Gastrocnemius medialis (tissue), 4 donors: ENCODE measurements at regions not wholly inside any gene's neighbourhood (a gene's known extent, or its start where the extent isn't known, plus 50 kb on each side); places are given as distances from the start of the nearest gene placed in this dataset.
"Not testable (repeated sequence)": the region's sequence is repeated elsewhere in the genome, so short reads cannot be mapped to it uniquely, and the experiment has no call there.

Experiments
- ATAC-seq, 2 donors: fragments of 150-250 bp; one replicate each; pipeline ENCODE4 v1.9.1; 2016
- DNase-seq, 2 donors: peaks; one replicate each; pipeline ENCODE4 v3.0.0-alpha.2; 2019
- H3K27ac ChIP-seq, 4 donors: fragments of 200-600 bp; sonication (generic); 1 replicate in 1 of 4; 2 replicates in 3 of 4; pipeline ENCODE4 v1.5.1; 2016 to 2018; ENCODE audit warnings: mild to moderate bottlenecking in 2 of 4, moderate library complexity in 1 of 4
- H3K27me3 ChIP-seq, 3 donors: fragments of 200-600 bp; sonication (generic) in 2 of 3; 1 replicate in 1 of 3; 2 replicates in 2 of 3; pipeline versions ENCODE4 v1.5.1 to v1.6.0; 2016 to 2019; ENCODE audit warnings: mild to moderate bottlenecking in 1 of 3, moderate library complexity in 1 of 3
- H3K36me3 ChIP-seq, 2 donors: fragments of 200-600 bp; sonication (generic) in 1 of 2; one replicate each; pipeline ENCODE4 v1.5.1; 2017 to 2018
- H3K4me1 ChIP-seq, 2 donors: fragments of 200-600 bp; sonication (generic) in 1 of 2; one replicate each; pipeline ENCODE4 v1.5.1; 2016 to 2017; ENCODE audit warnings: mild to moderate bottlenecking in 2 of 2
- H3K4me3 ChIP-seq, 4 donors: fragments of 200-600 bp; sonication (generic) in 3 of 4; 1 replicate in 1 of 4; 2 replicates in 3 of 4; pipeline ENCODE4 v1.5.1; 2016 to 2019; ENCODE audit warnings: mild to moderate bottlenecking in 2 of 4
- H3K9me3 ChIP-seq, 3 donors: fragments of 200-600 bp; sonication (generic) in 2 of 3; 1 replicate in 1 of 3; 2 replicates in 2 of 3; pipeline ENCODE4 v1.5.1; 2016 to 2019
- POLR2A ChIP-seq, 2 donors: fragments of 450-650 bp; IDR thresholded peaks; one replicate each; pipeline ENCODE4 v1.6.1; 2017; ENCODE audit warnings: antibody characterized with exemption in 2 of 2, mild to moderate bottlenecking in 2 of 2, moderate library complexity in 2 of 2
- in situ Hi-C, 4 donors: fragments of 200-750 bp; cut with MboI; loops; one replicate each; pipeline versions ENCODE4 v1.15.0 to v1.8.0; 2017; ENCODE audit warnings: low sequenced_read_pairs in 4 of 4
- intact Hi-C: fragments of 100-400 bp; cut with DNase I; formaldehyde crosslinking; loops from one replicate; pipeline ENCODE4 v1.15.1; 2023; ENCODE audit warnings: low total_unique reads
- TF ChIP-seq, protein P1 (sequence below), 5 experiments: fragments of 450-650 bp in 3 of 5; fragments of 200-600 bp in 2 of 5; sonication (generic) in 2 of 5; IDR thresholded peaks in 4 of 5; conservative IDR thresholded peaks in 1 of 5; 1 replicate in 4 of 5; 2 replicates in 1 of 5; pipeline ENCODE4 v1.5.1; 2016 to 2019; ENCODE audit warnings: antibody characterized with exemption in 5 of 5, mild to moderate bottlenecking in 3 of 5, moderate library complexity in 3 of 5

DNA sequence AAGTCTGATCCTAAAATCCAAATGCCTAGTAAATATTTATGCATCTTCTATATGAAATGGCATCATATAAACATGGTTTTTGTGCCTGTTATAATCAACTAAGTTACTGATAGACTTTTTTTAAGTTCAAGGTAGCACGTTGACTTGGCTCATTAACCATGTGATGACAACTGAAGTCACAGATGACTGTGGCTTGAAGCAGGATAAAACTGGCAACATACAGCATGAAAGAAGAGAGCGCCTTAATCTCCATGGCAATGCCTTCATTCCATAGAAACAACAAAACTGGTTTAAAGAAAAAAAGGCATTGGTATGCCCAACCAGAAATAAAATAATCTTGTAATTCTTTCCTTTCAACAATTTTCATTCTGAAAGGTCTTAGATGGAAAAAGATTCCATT is 188.9 kb upstream of the CDK1 start:
- ATAC-seq (no peak), DNase-seq (no peak)
- Histone ChIP-seq H3K9me3 (no peaks in the 10 kb centered on the region), H3K4me1 (no peaks in the 10 kb centered on the region), H3K36me3 (no peaks in the 10 kb centered on the region), H3K4me3 (no peak overlapping the region), H3K27ac (no peak overlapping the region), H3K27me3 (no peaks in the 10 kb centered on the region)
- TF ChIP-seq POLR2A (IDR thresholded peaks at IDR 0.05): no peak
- TF ChIP-seq, protein P1, sequence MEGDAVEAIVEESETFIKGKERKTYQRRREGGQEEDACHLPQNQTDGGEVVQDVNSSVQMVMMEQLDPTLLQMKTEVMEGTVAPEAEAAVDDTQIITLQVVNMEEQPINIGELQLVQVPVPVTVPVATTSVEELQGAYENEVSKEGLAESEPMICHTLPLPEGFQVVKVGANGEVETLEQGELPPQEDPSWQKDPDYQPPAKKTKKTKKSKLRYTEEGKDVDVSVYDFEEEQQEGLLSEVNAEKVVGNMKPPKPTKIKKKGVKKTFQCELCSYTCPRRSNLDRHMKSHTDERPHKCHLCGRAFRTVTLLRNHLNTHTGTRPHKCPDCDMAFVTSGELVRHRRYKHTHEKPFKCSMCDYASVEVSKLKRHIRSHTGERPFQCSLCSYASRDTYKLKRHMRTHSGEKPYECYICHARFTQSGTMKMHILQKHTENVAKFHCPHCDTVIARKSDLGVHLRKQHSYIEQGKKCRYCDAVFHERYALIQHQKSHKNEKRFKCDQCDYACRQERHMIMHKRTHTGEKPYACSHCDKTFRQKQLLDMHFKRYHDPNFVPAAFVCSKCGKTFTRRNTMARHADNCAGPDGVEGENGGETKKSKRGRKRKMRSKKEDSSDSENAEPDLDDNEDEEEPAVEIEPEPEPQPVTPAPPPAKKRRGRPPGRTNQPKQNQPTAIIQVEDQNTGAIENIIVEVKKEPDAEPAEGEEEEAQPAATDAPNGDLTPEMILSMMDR (IDR thresholded peaks at IDR 0.05 in 4 of 5, conservative IDR thresholded peaks at IDR 0.05 in 1 of 5): no peak
- intact Hi-C loops (no loop called here), in situ Hi-C loops (no loop called here)

DNA sequence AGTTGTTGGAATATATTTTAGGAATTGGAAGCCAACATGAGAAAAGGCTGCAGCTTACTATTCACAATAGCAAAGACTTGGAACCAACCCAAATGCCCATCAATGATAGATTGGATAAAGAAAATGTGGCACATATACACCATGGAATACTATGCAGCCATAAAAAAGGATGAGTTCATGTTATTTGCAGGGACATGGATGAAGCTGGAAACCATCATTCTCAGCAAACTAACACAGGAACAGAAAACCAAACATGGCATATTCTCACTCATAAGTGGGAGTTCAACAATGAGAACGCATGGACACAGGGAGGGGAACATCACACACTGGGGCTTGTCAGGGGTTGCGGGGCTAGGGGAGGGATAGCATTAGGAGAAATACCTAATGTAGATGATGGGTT is 192.1 kb upstream of the ANK3 start:
- ATAC-seq, H3K4me1 ChIP-seq, in situ Hi-C loops, H3K4me3 ChIP-seq, H3K36me3 ChIP-seq, H3K9me3 ChIP-seq, intact Hi-C loops, DNase-seq, H3K27ac ChIP-seq, H3K27me3 ChIP-seq: not testable (repeated sequence)

DNA sequence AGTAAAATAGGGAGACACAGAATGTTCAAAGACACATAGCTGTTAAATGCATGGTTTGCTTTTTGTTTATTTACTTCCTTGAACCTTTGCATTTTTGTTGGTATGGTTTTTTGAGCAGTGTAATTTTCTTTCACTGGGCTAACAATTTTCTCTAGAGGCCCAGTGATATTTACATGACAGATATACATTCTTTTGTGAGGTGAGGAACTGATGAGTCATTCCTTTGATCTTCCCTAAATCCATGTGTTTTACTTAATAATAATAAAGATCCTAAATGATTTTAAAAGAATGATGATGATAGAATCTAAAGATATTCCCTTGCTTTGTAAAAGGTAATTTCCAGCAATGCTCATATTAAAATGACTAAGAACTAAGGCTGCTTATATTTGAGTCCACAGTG is 188.5 kb upstream of the ANK3 start:
- intact Hi-C loops (no loop called here), in situ Hi-C loops (no loop called here)
- Histone ChIP-seq H3K27ac (no peak overlapping the region), H3K4me1 (peaks cover 23% of the 10 kb centered on the region in 2 donors), H3K4me3 (no peak overlapping the region), H3K9me3 (no peaks in the 10 kb centered on the region), H3K36me3 (no peaks in the 10 kb centered on the region), H3K27me3 (no peaks in the 10 kb centered on the region)
- no peak for ATAC-seq
- DNase-seq: no peak
- TF ChIP-seq, protein P1 (IDR thresholded peaks at IDR 0.05 in 4 of 5, conservative IDR thresholded peaks at IDR 0.05 in 1 of 5): no peak
- TF ChIP-seq POLR2A (IDR thresholded peaks at IDR 0.05): no peak

DNA sequence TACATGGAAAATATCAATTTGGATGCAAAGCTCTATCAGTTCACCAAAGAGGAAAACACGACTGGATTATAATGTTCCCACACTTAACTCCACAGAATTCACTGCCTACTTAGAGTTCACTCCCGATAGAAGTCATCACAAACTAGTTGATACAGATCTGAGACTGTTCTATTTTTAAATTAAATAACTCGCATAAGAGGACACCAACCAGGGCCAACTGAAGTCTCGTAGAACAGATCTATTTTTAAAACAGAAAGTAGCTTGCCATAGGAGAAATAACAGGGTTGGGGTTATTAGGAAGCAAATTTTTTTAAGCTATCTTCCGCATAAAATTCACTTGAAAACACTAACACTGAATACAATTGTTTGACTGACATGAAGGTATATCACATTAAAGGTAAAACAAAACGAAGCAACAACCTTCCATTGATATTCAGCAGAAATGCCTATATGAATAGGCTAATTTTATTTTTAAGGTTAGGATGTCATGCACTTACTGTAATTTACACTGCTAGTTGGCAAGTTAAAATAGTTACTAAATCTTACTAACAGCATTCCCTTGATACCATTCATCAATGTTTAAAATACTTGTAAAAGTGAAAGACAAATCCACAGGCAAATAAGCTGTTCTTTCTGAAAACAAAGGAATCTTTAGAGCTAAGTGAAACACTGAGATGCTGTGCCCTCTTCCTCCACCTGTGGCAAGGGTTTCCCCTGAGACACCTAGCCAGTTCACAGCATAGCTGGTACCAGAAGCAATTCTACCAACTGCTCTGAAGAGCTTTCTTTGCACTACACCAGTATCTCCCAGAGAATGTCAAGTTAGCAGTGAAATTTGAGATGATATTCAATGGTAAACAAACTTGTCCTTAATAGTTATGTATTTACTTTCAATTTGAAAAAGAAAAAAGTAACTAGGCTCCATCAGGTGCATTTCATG is 186.7 kb upstream of the ANK3 start:
- Histone ChIP-seq H3K9me3 (no peaks in the 10 kb centered on the region), H3K27ac (peak overlapping the region; percentile 70 to 75 (median 73)), H3K36me3 (no peaks in the 10 kb centered on the region), H3K4me3 (peak overlapping the region; percentile 17 to 42 (median 23)), H3K4me1 (peaks cover 35 to 36% of the 10 kb centered on the region in 2 donors), H3K27me3 (no peaks in the 10 kb centered on the region)
- intact Hi-C loops: no loop called here
- peak; percentile 65 to 78 for ATAC-seq
- peak in 1 of 2 donors; percentile 5 for DNase-seq
- TF ChIP-seq, protein P1 (IDR thresholded peaks at IDR 0.05 in 4 of 5, conservative IDR thresholded peaks at IDR 0.05 in 1 of 5): no peak
- no peak for TF ChIP-seq POLR2A (IDR thresholded peaks at IDR 0.05)
- in situ Hi-C loops: no loop called here

DNA sequence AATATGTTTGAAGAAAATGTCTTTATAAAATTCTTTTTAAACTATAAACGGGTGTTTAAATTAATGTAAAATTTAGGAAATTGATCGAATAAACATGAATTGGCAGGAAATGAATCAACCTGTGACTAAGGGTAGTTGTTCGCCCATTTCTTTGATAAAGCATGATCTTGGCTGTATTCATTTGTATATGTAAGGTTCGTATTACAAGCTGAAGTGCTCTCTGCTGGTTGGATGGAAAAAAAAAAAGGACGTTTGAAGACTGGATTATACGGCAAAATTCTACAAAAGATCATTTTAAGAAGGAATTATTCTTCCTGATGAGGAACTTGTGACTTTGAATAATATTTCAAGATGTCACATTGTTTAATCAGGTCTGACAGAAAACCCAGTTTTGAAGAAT is 185.4 kb upstream of the ANK3 start:
- Histone ChIP-seq H3K27ac (peak overlapping the region in 3 of 4 donors; percentile 70 to 75 (median 75)), H3K36me3 (no peaks in the 10 kb centered on the region), H3K27me3 (no peaks in the 10 kb centered on the region), H3K4me1 (peaks cover 36 to 46% of the 10 kb centered on the region in 2 donors), H3K9me3 (no peaks in the 10 kb centered on the region), H3K4me3 (no peak overlapping the region)
- TF ChIP-seq POLR2A (IDR thresholded peaks at IDR 0.05): no peak
- TF ChIP-seq, protein P1 (IDR thresholded peaks at IDR 0.05 in 4 of 5, conservative IDR thresholded peaks at IDR 0.05 in 1 of 5): no peak
- intact Hi-C loops: no loop called here
- in situ Hi-C loops: no loop called here
- DNase-seq: no peak
- ATAC-seq: no peak
